HL-60 (cell line): ENCODE measurements at regions not wholly inside any gene's neighbourhood (a gene's known extent, or its start where the extent isn't known, plus 50 kb on each side); places are given as distances from the start of the nearest gene placed in this dataset.

Experiments
- DNase-seq, 2 experiments: peaks; one replicate each; pipeline ENCODE4 v3.0.0-alpha.2; 2010 to 2020; ENCODE audit warnings: low read depth in 1 of 2, low spot score in 1 of 2
- H3K27ac ChIP-seq: fragments of 250-450 bp; sonication (Bioruptor Pico); replicated peaks from 2 replicates; pipeline ENCODE4 v1.5.1; 2020; ENCODE audit warnings: mild to moderate bottlenecking, moderate library complexity
- H3K27me3 ChIP-seq: fragments of 250-450 bp; sonication (Bioruptor Pico); 2 replicates; pipeline ENCODE4 v1.5.1; 2021; ENCODE audit warnings: mild to moderate bottlenecking, moderate library complexity; ENCODE audit not compliant: insufficient read depth, poor library complexity, severe bottlenecking
- H3K4me3 ChIP-seq: replicated peaks from 2 replicates; pipeline ENCODE4 v1.5.1; 2011; ENCODE audit warnings: mild to moderate bottlenecking, control low read depth, low read length; ENCODE audit not compliant: insufficient read depth
- CTCF ChIP-seq: IDR thresholded peaks from one replicate; pipeline ENCODE4 v1.5.1; 2011; ENCODE audit warnings: low read length, control low read depth, inconsistent platforms; ENCODE audit not compliant: insufficient read depth
- GABPA ChIP-seq: IDR thresholded peaks from 2 replicates; pipeline ENCODE4 v1.6.1; 2012; ENCODE audit warnings: low read depth
- POLR2AphosphoS5 ChIP-seq: IDR thresholded peaks from 2 replicates; pipeline ENCODE4 v1.6.1; 2012; ENCODE audit warnings: low read depth
- REST ChIP-seq: IDR thresholded peaks from 2 replicates; pipeline ENCODE4 v1.6.1; 2012; ENCODE audit warnings: low read depth; ENCODE audit not compliant: insufficient replicate concordance
- SPI1 ChIP-seq: IDR thresholded peaks from 2 replicates; pipeline ENCODE4 v1.6.1; 2012; ENCODE audit warnings: low read depth, mild to moderate bottlenecking, borderline replicate concordance

- TF ChIP-seq GABPA (no peak), SPI1 (no peak), REST (no peak), CTCF (no peak)
- no peak overlapping the region for H3K4me3 ChIP-seq
- H3K27ac ChIP-seq: no peak overlapping the region
- H3K27me3 ChIP-seq: no peaks in the 10 kb centered on the region
- DNase-seq: no peak
These were observed 61.0 kb upstream of the DUSP5 start for GRCh38 chr10:110436554-110437350.

- no peak overlapping the region for H3K4me3 ChIP-seq
- DNase-seq: no peak
- TF ChIP-seq CTCF (no peak), GABPA (no peak)
- H3K27ac ChIP-seq: no peak overlapping the region
- no peaks in the 10 kb centered on the region for H3K27me3 ChIP-seq
These were observed 60.4 kb upstream of the DUSP5 start for GRCh38 chr10:110437351-110437605.

- no peak overlapping the region for H3K27ac ChIP-seq
- TF ChIP-seq SPI1: no peak
- no peak for TF ChIP-seq POLR2AphosphoS5
- no peak for TF ChIP-seq GABPA
- TF ChIP-seq REST: no peak
- TF ChIP-seq CTCF: no peak
- no peak for DNase-seq
- H3K27me3 ChIP-seq: no peaks in the 10 kb centered on the region
- H3K4me3 ChIP-seq: no peak overlapping the region
These were observed 59.9 kb upstream of the DUSP5 start for GRCh38 chr10:110437761-110438341.

GRCh38 chr10:110442746-110443145, 55.0 kb upstream of the DUSP5 start:
- TF ChIP-seq SPI1: no peak
- no peak for TF ChIP-seq POLR2AphosphoS5
- TF ChIP-seq CTCF: no peak
- TF ChIP-seq REST: no peak
- TF ChIP-seq GABPA: no peak
- no peak for DNase-seq
- H3K27ac ChIP-seq: no peak overlapping the region
- no peaks in the 10 kb centered on the region for H3K27me3 ChIP-seq
- no peak overlapping the region for H3K4me3 ChIP-seq
